OCI-LY7 (cell line): ENCODE measurements at regions not wholly inside any gene's neighbourhood (a gene's known extent, or its start where the extent isn't known, plus 50 kb on each side); places are given as distances from the start of the nearest gene placed in this dataset.
"Not testable (repeated sequence)": the region's sequence is repeated elsewhere in the genome, so short reads cannot be mapped to it uniquely, and the experiment has no call there.

Source experiments
- BruUV-seq: library from RNA; stranded (reverse); fragments of 400-500 nt; replicated peaks from 2 replicates; lab custom pipeline; 2021; lab: Mats Ljungman, UMichigan
- CTCF ChIA-PET: fragments of 300-600 bp; sonication (Branson Sonifier 250); formaldehyde crosslinking; loops from one replicate; lab custom pipeline; 2022; ENCODE audit warnings: antibody characterized with exemption; ENCODE audit not compliant: unreplicated experiment; lab: Charles Lee
- POLR2A ChIA-PET: fragments of 300-600 bp; sonication (Branson Sonifier 250); formaldehyde crosslinking; loops from one replicate; lab custom pipeline; 2022; ENCODE audit warnings: antibody characterized with exemption; lab: Charles Lee
- DNase-seq: peaks from one replicate; pipeline ENCODE4 v3.0.0-alpha.2; 2015; ENCODE audit warnings: low spot score
- H2AFZ ChIP-seq: fragments of 200-600 bp; sonication (generic), shearing (Covaris generic); 2 replicates; pipeline ENCODE4 v1.6.1; 2014; ENCODE audit warnings: mild to moderate bottlenecking, antibody characterized with exemption, low read length, moderate library complexity
- H3K27ac ChIP-seq: fragments of 200-600 bp; sonication (generic); 2 replicates; pipeline ENCODE4 v1.5.1; 2014; ENCODE audit warnings: mixed run types, low read depth, mild to moderate bottlenecking, moderate library complexity, low read length, inconsistent platforms; ENCODE audit not compliant: poor library complexity, severe bottlenecking
- H3K36me3 ChIP-seq: fragments of 200-600 bp; sonication (generic); 2 replicates; pipeline ENCODE4 v1.6.1; 2014; ENCODE audit warnings: mild to moderate bottlenecking, antibody characterized with exemption, low read length, moderate library complexity, mixed read lengths; ENCODE audit not compliant: insufficient read depth
- H3K4me1 ChIP-seq: fragments of 200-600 bp; sonication (generic); 2 replicates; pipeline ENCODE4 v1.5.1; 2014; ENCODE audit warnings: mild to moderate bottlenecking, low read length; ENCODE audit not compliant: insufficient read depth, poor library complexity, severe bottlenecking
- H3K4me2 ChIP-seq: fragments of 200-600 bp; sonication (generic); 2 replicates; pipeline ENCODE4 v1.6.1; 2014; ENCODE audit warnings: mild to moderate bottlenecking, low read length
- H3K4me3 ChIP-seq: fragments of 200-600 bp; sonication (generic); 2 replicates; pipeline ENCODE4 v1.5.1; 2014; ENCODE audit warnings: mild to moderate bottlenecking, low read depth, low read length; ENCODE audit not compliant: poor library complexity, severe bottlenecking
- H3K79me2 ChIP-seq: fragments of 200-600 bp; sonication (generic); 2 replicates; pipeline ENCODE4 v1.6.1; 2016; ENCODE audit warnings: low read depth, mild to moderate bottlenecking, low read length, moderate library complexity, mixed read lengths; ENCODE audit not compliant: insufficient read depth
- H3K9me2 ChIP-seq: fragments of 200-600 bp; sonication (generic); 2 replicates; pipeline ENCODE4 v1.6.1; 2016; ENCODE audit warnings: mild to moderate bottlenecking, low read length, mixed read lengths; ENCODE audit not compliant: insufficient read depth
- H3K9me3 ChIP-seq: fragments of 200-600 bp; sonication (generic); 2 replicates; pipeline ENCODE4 v1.6.1; 2014; ENCODE audit warnings: mild to moderate bottlenecking, mixed run types, low read length, mixed read lengths
- H4K20me1 ChIP-seq: fragments of 200-600 bp; sonication (generic); 2 replicates; pipeline ENCODE4 v1.6.1; 2014; ENCODE audit warnings: mild to moderate bottlenecking, antibody characterized with exemption, low read length, moderate library complexity, mixed read lengths; ENCODE audit not compliant: insufficient read depth
- intact Hi-C: fragments of 100-400 bp; cut with micrococcal nuclease; formaldehyde crosslinking; loops from one replicate; pipeline ENCODE4 v1.10.0; 2022; ENCODE audit not compliant: unreplicated experiment

DNA sequence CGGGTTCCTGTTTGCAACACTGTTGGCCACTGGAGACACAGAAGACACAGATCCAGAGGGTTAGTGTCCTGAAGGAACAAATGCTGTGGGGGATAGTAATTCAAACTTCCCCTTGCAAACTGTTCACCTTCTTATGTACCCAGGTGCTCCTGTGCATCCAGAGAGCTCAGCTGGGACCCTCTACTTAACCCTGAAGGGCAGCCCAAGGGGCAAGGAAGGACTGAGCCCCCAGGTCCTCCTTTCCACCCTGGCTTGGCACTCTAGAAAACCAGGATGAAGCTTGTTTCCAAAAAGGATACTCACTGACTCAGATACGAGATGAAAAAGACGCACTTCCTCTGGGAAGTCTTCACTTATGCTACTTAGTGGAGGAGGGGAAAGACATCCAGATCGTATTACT, 78.2 kb upstream of the TNK2 start:
- H3K27ac ChIP-seq, POLR2A ChIA-PET, H3K9me3 ChIP-seq: not testable (repeated sequence)

DNA sequence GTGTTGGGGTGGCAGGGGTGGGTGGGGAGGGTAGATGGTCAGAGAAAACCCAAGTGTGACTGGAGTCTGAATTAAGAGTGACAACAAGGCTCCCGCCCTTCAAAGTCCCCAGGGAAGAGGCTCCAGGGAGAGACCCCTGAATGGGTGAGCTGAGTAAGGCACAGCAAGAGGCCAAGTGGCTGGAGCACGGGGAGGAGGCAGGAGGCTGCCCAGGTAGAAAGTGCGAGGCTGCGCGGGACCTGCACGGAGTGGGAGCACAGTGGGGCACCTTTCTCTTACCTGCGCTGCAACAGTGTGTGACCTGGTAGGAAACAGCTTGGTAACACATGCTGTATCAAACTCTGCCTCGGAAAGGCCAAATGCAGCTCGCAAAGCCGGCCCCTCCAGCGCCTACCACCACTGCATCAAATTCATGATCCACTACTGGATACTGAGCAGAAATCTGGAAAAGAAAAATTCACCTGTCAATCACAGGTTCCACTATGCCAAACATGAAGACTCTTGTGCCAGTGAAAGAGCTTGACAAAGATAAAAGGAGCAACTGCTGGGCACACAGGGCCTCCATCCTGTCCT, 77.1 kb upstream of the TNK2 start:
- BruUV-seq, H3K79me2 ChIP-seq, POLR2A ChIA-PET, H3K36me3 ChIP-seq, H4K20me1 ChIP-seq, intact Hi-C loops, H2AFZ ChIP-seq, DNase-seq, H3K9me2 ChIP-seq, H3K9me3 ChIP-seq, H3K4me3 ChIP-seq, H3K27ac ChIP-seq, CTCF ChIA-PET, H3K4me1 ChIP-seq, H3K4me2 ChIP-seq: not testable (repeated sequence)

More for the DNA sequence above, 78.2 kb upstream of the TNK2 start:
- H3K4me1 ChIP-seq, H4K20me1 ChIP-seq, CTCF ChIA-PET, H3K79me2 ChIP-seq, H3K36me3 ChIP-seq, BruUV-seq, H2AFZ ChIP-seq, H3K9me2 ChIP-seq, intact Hi-C loops, DNase-seq, H3K4me2 ChIP-seq, H3K4me3 ChIP-seq: not testable (repeated sequence)

- intact Hi-C loops: not testable (repeated sequence)
Observed at GRCh38 chr3:195984392-195985030, 76.2 kb upstream of the TNK2 start.

GRCh38 chr3:195983880-195984279, 75.5 kb upstream of the TNK2 start:
- POLR2A ChIA-PET, H3K4me1 ChIP-seq, CTCF ChIA-PET, intact Hi-C loops, H3K4me2 ChIP-seq, H3K4me3 ChIP-seq, H3K9me2 ChIP-seq, H3K36me3 ChIP-seq, H2AFZ ChIP-seq, H3K27ac ChIP-seq, H4K20me1 ChIP-seq, DNase-seq, H3K9me3 ChIP-seq, H3K79me2 ChIP-seq, BruUV-seq: not testable (repeated sequence)

More at GRCh38 chr3:195984392-195985030, 76.2 kb upstream of the TNK2 start:
- H2AFZ ChIP-seq, CTCF ChIA-PET, H3K4me2 ChIP-seq, H3K27ac ChIP-seq, POLR2A ChIA-PET, H3K4me3 ChIP-seq, H3K36me3 ChIP-seq, H3K9me2 ChIP-seq, H4K20me1 ChIP-seq, H3K79me2 ChIP-seq, H3K9me3 ChIP-seq, DNase-seq, BruUV-seq, H3K4me1 ChIP-seq: not testable (repeated sequence)

- H2AFZ ChIP-seq, H3K4me2 ChIP-seq, CTCF ChIA-PET, H3K36me3 ChIP-seq, H3K27ac ChIP-seq, BruUV-seq, H3K9me2 ChIP-seq, H4K20me1 ChIP-seq, H3K4me3 ChIP-seq, H3K79me2 ChIP-seq, H3K4me1 ChIP-seq, intact Hi-C loops, H3K9me3 ChIP-seq, POLR2A ChIA-PET, DNase-seq: not testable (repeated sequence)
Observed at GRCh38 chr3:195982754-195983153, 74.4 kb upstream of the TNK2 start.

DNA sequence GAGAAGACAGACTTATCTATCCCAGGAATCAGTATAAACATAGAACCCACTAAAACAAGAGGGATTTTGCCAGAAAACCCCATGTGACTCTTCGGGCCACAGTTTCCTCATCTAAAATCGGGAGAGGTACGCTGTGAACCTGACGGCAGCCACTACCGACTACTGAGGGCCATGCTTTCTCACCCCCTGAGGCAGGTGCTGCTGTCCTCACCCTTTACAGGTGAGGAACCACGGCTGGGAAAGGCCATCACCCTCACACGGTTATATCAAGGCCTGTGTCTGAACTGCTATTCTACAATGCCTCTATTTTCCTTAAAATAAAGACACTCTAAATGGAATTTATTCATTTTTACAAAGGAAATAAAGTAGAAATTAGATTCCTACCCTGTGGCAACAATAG, 73.4 kb upstream of the TNK2 start:
- intact Hi-C loops: not testable (repeated sequence)

More for the DNA sequence above, 73.4 kb upstream of the TNK2 start:
- H3K9me2 ChIP-seq, H2AFZ ChIP-seq, H3K4me2 ChIP-seq, POLR2A ChIA-PET, H3K9me3 ChIP-seq, CTCF ChIA-PET, DNase-seq, H3K36me3 ChIP-seq, H3K27ac ChIP-seq, H3K4me3 ChIP-seq, BruUV-seq, H4K20me1 ChIP-seq, H3K4me1 ChIP-seq, H3K79me2 ChIP-seq: not testable (repeated sequence)
